GM21737 (cell line): ENCODE measurements at regions not wholly inside any gene's neighbourhood (a gene's known extent, or its start where the extent isn't known, plus 50 kb on each side); places are given as distances from the start of the nearest gene placed in this dataset.
"Not testable (repeated sequence)": the region's sequence is repeated elsewhere in the genome, so short reads cannot be mapped to it uniquely, and the experiment has no call there.

Experiments
- ATAC-seq: cut with Tn5 transposase; IDR thresholded peaks from one replicate; pipeline ENCODE4 v1.9.1; 2021; ENCODE audit warnings: mild to moderate bottlenecking, moderate library complexity; ENCODE audit not compliant: unreplicated experiment

DNA sequence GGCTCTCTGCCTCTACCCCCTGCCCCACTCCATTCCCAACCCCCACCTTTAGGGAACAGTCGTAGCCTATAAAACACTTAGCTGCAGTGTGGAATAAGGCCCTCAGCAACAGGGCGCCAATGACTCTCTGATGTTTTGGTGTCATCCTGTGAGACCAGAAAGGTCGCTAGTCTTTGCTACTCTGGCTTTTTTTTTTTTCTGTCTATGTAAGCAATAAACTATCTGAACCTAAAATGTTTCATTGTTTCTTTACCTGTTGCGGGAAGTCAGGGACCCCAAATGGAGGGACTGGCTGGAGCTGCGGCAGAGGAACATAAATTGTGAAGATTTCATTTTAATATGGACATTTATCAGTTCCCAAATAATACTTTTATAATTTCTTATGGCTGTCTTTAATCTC is 154.6 kb downstream of the COPS8 start:
- no peak for ATAC-seq

DNA sequence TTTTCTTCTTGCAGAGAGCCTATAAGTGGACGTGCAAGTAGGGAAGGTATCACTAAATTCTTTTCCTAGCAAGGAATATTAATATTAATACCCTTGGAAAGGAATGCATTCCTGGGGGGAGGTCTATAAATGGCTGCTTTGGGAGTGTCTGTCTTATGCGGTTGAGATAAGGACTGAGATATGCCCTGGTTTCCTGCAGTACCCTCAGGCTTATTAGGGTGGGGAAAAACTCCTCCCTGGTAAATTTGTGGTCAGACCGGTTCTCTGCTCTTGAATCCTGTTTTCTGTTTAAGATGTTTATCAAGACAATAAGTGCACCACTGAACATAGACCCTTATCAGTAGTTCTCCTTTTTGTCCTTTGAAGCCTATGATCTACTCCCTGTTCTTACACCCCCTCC is 155.2 kb downstream of the COPS8 start:
- not testable (repeated sequence) for ATAC-seq

DNA sequence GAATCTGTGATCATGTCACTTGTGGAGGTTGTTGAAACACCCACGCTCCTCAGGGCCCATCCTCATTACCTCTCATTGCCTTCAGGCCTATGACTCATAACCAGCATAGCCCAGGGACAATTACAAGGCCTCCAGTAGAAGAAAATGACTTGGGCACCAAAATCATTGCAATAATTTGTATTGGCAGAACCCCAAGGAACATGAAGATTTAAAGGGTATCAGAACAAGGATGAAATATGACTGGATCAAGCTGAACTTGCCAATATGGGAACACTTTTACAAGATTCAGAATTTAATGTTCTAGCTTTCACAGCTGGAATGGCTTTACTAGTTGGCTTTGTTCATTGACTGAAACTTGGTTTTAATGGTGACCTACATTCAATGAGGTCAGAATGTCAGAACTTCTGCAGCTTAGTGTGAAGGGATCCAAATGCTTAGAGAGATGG is 156.4 kb downstream of the COPS8 start:
- ATAC-seq, result no peak

DNA sequence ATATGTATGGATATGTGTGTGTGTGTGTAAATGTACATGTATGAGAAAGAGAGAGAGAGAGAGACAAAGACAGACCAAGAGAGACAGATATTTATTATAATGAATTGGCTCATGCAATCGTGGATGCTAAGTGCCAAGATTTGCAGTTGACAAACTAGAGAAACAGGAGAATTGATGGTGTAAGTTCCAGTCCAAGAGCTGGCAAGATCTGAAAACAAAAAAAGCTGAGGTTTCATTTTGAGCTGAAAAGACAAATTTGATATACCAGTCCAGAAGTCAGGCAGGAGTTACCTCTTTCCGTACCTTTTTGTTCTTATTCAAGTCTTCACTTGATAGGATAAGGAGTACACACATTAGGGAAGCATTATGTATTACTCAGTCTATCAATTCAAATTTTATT is 157.8 kb downstream of the COPS8 start:
- ATAC-seq, result no peak

DNA sequence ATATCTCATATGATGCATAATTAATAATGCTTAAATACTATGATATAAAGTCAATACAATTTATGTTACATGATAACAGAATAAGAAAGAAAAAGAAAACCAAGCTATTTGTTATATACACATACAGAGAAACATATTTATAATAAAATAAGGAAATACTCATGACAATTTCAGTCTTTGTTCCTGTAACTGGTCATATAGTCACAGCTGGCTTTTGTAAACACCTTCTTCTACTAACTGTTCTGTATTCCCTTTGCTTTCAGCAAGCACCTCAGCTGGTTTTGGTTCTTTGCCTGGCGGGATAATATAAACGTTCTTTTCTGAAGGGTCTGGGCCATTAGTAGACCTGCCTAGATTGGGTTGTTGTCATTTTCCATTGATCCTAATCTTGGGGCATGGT is 158.5 kb downstream of the COPS8 start:
- ATAC-seq, result no peak

DNA sequence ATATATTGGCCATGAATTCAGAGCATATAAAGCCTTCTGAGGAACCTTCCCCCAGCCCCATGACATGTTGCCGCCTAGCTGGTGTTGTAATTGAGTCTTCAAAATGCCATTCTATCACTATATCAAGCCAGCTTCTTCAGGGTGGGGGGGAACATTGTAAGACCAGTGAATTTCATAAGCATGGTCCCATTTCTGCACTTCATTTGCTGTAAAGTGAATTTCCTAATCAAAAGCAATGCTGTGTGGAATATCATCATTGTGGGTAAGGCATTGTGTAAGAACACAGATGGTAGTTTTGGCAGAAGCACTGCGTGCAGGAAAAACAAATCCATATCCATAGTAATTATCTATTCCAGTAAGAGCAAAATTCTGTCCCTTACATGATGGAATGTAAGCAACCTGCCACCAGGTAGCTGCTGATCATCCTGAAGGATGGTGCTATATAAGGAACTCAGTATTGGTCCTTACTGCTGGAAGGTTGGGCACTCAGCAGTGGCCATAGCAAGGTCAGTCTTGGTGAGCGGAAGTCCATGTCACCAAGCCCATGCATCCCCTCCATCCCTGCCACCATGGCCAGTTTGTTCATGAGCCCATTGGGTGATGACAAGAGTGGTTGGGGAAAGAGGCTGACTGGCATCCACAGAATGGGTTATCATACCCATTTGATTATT is 159.4 kb downstream of the COPS8 start:
- no peak for ATAC-seq

DNA sequence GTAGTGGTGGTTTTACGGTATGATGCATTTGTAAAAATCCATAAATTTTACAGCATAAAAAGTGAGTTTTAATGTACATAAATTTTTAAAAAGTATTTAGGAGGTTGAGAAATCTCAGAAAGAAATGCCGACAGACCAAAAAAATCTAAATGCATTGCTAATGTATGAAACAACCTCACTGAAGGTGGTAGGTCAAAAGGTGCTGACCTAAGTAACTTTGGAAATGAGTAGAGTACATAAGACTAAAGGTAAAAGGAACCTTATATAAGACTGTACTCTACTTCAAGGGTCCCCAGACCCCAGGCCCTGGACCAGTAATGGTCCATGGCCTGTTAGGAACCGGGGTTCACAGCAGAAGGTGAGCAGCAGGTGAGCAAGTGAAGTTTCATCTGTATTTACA is 163.4 kb downstream of the COL6A3 start:
- no peak for ATAC-seq

DNA sequence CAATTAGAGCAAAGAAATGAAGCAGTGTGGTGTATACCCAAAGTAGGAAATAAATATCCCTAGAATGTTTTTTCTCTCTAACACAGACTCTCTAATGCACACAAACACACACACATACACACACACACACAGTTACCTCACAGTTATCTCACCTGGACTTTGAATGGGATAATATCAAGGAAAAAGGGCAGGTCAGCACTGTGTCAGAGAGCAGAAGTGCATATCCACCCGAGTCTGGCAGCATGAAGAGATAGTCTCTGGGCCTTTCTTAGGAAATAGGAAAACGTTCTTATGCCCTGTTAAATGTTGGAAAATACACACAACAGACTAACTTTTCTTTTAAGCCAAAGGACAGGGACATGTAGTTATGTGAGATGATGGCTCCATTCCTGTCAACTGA is 162.0 kb downstream of the COL6A3 start:
- no peak for ATAC-seq

DNA sequence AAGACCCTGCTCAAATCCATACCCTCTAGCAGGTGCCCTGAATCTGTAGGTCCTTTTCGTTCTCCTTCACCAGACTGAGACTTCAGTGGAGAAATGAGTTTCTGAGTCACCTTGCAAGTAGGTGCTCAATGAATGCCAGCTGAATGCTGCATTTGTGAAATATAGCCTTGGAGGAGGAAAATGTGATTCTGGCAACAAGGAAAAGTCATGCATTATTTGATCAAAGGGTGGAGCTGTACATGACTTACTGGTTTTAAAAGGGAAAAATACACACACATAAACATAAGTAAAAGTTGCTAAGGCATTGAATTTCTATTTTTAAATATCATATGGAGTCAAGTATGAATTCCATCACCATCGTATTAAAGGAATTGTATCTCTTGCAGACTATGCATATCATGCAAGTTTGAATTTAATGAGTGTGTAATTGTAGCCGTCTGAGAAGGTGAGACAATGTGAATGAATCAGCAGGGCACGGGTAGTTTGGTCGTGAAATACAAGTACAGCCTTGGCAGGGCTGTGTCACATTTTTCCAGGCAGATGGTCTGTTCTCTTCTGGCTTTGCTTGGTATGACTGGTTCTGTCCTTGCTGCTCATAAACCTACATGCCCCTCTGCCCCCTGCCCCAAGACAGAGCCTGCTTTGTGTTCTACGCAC is 160.8 kb downstream of the COL6A3 start:
- no peak for ATAC-seq

DNA sequence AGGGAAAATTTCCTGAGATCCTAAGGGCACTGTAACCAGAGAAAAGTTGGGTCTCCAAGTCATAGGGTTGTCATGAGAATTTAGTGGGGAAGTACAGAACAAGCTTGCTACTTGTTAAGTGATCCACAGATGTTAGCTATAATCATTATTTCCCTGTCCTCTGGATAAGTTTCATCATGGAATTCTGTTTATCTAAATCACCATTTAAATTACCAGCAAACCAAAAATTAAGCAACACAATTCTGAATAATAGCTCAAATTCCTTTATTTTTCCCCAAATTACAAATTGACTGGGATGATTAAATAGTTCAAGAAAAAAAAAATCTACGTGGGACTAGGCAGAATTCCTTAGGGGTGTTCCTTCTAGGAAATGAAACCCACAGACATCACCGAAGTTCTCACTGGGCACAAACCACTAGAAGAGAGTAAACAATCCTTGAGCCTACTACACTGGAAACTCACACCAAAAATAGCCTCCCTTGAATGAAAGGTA is 159.5 kb downstream of the COL6A3 start:
- ATAC-seq, result no peak

DNA sequence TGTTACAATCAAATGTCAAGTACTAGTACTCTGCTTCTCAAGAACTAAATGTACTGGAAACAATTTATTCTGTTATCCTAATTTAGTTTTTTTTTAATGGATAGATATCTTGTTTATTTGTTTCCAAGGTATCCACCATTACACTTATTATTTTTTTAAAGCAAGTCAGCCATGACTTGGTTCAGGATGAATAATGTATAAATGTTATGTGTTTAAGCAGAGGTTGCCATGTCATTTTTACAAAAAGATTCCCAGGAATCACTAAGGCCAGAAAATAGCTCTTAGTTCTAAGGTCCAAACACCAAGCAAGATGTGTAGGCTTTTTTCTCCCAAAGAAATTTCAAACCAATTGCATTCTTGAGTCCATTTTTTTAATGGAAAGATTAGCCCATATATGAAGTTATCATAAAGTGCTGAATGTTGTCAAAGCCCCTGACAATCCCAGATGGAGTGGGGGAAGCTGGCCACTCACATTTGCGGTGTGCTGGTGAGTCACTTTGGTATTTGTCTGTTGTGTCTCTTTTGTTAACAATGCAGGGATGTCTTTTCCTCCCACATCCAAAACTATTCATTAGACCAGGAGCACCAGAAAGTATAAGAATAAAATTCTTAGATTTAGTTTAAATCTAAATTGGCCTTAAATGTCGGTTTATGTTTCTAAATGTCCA is 158.9 kb downstream of the COL6A3 start:
- ATAC-seq, result no peak

DNA sequence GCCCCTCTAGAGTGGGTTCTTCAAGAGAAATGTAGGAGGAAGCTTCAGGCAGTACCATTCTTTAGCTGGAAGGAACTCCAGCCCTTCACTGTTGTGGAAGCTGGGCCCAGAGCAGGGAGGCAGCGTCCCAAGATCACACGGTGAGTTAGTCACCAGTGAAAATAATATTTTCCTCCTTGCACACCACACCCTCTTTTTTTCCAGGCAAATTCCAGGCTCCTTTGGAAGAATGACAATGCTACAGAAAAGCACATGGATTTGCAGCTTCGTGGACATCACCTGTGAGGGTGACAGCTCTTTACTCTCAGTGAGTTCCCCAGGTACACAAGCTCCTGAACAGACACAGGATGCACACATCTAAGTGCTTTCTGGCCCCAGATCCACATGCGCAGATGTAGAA is 157.1 kb downstream of the COL6A3 start:
- no peak for ATAC-seq

DNA sequence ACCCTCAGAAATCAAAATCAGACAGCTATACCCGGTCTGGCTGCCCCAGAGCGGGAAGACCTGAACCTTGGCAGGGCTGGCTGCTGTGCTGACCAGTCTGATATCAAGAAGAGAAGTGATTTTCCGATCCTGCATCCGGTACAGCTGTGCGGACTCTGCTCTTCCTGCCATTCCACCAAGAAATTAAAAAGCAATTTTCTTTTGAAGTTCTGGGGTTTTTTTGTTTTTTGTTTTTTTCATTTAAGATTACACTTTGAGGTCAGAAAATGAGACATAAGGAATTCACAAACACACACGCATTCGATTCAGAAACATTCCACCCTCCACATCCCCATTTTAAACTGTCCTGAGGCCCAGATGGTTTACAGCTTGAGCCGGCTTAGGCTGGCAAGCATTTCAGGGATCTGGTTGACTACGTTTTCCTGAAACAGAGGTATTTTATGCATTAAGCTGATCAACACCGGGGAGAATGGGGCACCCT is 156.5 kb downstream of the COL6A3 start:
- ATAC-seq, result no peak

DNA sequence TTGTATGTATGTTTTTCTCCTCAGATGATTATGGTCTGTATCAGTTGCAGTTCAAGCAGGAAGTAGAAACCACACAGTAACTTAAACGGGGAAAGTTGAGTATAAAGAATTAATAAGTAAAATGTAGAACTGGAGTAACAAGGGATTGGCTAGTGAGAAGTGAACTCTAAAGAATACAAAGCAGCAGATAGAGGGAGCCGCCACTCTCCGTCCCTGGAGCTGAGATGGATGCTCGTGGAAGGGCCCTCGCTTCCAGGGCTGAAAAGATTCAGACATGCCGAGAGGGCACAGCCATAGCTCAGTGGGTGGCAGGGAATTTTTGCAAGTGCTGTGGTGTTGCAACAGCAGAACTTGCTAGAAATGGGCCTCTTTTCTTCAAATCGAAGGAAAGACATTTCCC is 155.8 kb downstream of the COL6A3 start:
- no peak for ATAC-seq

DNA sequence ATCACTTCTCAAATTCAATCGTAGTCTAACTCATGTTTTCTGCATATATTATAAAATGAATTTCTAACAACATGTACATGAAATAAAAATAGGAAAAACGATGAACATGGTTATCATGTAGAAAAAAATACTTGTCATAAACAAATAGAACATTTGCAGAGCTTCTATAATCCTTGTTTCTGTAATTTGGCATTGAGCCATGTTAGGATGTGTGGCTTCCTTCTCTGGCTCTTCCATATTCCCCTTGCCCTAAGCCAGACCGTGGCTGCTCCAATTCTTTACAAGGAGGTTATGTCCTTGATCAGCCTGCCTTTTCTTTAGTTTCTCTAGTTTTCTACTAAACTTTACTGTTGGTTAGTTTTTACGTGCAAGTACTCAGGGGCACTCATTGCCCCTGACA is 155.3 kb downstream of the COL6A3 start:
- no peak for ATAC-seq

DNA sequence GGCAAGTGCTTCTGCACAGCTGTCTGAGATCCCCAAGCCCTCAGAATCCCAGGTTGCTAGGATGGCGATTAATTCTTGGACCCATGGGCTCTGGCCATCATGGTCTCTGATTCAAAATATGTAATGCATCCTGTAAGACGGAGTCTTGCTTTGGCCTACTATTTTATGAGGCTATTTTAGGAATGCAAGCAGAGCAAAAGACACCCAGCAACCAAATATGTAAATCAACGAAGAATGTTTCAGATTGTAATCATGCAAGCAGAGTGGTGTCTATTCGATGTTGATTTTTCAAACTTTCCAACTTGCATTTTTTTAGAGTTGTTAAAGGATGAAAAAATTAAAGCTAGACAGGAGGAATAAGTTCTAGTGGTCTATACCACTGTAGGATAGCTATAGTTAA is 154.8 kb downstream of the COL6A3 start:
- no peak for ATAC-seq

DNA sequence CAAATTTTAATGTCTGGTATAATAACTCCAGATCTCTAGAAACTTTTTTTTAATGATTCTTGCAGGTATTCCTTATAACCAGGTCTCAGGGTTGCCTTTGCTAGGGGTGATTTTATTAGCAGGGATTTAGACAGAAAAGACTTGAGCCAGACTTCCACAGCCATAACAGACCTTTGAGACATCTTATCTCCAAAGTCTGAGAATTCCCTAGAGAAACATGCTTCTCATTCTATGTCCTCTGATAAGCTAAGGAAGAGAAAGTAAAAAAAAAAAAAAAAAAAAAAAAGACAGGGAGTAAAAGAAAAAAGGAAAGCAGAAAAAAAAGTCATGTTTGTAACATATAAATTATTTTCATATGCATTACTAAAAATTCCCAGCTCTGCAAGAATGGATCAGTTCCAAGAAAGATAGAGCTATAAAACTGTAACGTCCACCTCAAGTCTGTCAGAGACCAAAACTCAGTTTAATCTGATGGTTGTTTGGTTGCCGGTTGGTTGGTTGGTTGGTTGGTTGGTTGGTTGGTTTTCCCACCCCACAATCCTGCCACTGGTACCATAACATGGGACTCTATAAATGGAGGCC is 153.8 kb downstream of the COL6A3 start:
- ATAC-seq, result no peak

DNA sequence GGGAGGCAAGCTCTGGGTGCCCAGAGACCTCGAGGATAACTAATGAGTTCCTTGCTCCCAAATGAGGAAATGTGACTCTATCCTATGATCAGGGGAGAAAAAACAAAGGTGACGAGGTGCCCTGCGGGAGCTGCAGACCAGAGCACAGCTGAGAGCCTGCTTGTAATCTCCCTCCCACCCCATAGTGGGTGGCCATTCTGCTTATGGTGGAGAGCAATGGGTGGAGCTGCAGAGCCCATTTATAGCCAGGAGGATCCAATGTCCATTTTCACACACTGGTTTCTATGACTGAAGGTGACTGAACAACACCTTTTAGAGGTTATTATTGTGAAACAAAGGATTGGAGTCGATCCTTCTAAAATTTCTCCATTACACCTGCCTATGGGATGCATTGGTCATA is 153.3 kb downstream of the COL6A3 start:
- ATAC-seq, result no peak

DNA sequence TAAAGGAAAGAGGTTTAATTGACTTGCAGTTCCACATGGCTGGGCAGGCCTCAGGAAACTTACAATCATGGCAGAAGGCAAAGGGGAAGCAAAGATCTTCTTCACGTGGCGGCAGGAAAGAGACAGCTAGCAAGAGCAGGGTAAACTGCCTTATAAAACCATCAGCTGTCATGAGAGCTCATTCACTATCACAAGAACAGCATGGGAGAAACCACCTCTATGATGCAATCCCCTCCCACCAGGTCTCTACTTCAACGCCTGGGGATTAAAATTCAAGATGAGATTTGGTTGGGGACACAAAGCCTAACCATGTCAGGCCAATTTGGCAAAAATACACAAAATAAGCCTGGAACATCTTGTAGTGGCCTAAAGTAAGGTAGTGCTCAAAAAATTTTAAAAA is 152.6 kb downstream of the COL6A3 start:
- ATAC-seq, result no peak

DNA sequence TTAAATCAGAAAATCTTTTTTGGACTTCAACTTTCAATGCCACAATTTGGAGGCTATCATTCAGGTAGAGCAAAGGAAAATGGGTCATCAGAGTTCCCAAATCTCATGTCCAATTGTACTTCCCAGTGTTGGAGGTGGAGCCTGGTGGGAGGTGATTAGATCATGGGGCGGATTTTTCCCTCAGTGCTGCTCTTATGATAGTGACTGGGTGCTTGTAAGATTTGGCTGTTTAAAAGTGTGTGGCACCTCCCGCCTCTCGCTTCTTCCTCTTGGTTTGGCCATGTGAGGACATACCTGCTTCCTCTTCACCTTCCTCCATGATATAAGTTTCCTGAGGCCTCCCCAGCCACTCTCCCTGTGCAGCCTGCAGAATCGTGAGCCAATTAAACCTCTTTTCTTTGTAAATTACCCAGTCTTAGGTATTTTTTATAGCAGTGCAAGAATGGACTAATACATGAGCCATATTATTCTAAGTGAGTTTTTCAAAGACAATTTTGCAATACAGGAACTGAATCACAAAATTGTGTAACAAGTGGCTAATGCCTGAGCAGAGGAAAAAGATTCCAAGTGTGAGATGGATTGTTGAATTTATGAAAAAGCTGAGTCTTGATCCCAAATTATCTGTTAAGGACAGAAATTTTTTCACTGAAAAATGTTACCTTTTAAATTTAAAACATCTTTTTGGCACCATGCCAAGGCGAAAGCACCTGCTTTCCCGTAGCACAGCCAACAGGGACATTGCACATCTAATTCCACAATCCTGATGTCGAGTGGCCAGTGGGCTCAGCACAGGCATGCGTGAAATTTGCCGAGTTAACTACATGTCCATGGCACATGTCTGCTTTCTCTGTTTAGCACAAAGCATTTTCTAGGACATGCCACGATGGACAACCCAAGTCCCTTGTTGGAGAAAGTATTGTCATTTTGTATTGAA is 150.9 kb downstream of the COL6A3 start:
- ATAC-seq, result no peak
